A549 (cell line): ENCODE measurements at regions not wholly inside any gene's neighbourhood (a gene's known extent, or its start where the extent isn't known, plus 50 kb on each side); places are given as distances from the start of the nearest gene placed in this dataset.

ENCODE experiments used
- BHLHE40 ChIP-seq: IDR thresholded peaks from 2 replicates; pipeline ENCODE4 v1.6.1; 2012; ENCODE audit warnings: low read depth, low read length, inconsistent platforms
- CTCF ChIP-seq: fragments of >200 bp; sonication (Bioruptor Twin); formaldehyde crosslinking; IDR thresholded peaks from 3 replicates; pipeline ENCODE4 v1.5.1; 2016
- EHMT2 ChIP-seq: fragments of 200-600 bp; sonication (generic); IDR thresholded peaks from 2 replicates; pipeline ENCODE4 v1.6.1; 2016; ENCODE audit warnings: antibody characterized with exemption, low read depth, mild to moderate bottlenecking, moderate library complexity
- GATA3 ChIP-seq: IDR thresholded peaks from 2 replicates; pipeline ENCODE4 v1.6.1; 2012; ENCODE audit warnings: borderline replicate concordance
- TF ChIP-seq, protein P1 (sequence below): fragments of 200-600 bp; sonication (generic); IDR thresholded peaks from 2 replicates; pipeline ENCODE4 v1.6.1; 2016; ENCODE audit warnings: antibody characterized with exemption, mild to moderate bottlenecking, moderate library complexity

DNA sequence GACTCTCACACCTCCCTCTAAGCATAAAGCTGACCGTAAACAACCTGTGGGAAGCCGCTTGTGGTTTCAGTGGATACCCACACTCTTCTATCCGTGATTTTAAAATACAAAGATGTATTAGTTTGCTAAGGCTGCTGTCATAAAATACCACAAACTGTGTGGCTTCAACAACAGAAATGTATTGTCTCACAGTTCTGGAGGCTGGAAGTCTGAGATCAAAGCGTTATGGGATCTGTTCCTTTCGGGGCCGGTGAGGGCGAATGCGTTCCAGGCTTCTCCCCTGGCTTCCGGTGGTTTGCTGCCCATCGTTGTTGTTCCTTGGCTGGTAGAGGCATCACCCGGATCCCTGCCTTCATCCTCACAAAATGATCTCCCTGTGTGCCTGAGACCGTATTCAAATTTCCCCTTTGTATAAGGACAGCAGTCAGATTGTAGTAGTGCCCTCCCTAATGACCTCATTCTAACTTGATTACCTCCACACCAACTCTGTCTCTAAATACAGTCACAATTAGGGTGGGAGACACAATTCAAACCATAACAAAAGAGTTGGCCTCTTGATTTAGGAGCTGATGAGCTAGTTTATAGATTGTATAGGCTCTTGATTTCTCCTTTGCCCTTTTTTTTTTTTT, 210.6 kb upstream of the SOX4 start:
- TF ChIP-seq EHMT2 = no peak
- TF ChIP-seq BHLHE40 = no peak
- TF ChIP-seq, protein P1, sequence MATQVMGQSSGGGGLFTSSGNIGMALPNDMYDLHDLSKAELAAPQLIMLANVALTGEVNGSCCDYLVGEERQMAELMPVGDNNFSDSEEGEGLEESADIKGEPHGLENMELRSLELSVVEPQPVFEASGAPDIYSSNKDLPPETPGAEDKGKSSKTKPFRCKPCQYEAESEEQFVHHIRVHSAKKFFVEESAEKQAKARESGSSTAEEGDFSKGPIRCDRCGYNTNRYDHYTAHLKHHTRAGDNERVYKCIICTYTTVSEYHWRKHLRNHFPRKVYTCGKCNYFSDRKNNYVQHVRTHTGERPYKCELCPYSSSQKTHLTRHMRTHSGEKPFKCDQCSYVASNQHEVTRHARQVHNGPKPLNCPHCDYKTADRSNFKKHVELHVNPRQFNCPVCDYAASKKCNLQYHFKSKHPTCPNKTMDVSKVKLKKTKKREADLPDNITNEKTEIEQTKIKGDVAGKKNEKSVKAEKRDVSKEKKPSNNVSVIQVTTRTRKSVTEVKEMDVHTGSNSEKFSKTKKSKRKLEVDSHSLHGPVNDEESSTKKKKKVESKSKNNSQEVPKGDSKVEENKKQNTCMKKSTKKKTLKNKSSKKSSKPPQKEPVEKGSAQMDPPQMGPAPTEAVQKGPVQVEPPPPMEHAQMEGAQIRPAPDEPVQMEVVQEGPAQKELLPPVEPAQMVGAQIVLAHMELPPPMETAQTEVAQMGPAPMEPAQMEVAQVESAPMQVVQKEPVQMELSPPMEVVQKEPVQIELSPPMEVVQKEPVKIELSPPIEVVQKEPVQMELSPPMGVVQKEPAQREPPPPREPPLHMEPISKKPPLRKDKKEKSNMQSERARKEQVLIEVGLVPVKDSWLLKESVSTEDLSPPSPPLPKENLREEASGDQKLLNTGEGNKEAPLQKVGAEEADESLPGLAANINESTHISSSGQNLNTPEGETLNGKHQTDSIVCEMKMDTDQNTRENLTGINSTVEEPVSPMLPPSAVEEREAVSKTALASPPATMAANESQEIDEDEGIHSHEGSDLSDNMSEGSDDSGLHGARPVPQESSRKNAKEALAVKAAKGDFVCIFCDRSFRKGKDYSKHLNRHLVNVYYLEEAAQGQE = no peak
- no peak for TF ChIP-seq GATA3
- TF ChIP-seq CTCF = no peak
